Epithelial cell of esophagus (primary cell): ENCODE measurements at regions not wholly inside any gene's neighbourhood (a gene's known extent, or its start where the extent isn't known, plus 50 kb on each side); places are given as distances from the start of the nearest gene placed in this dataset.
"Not testable (repeated sequence)": the region's sequence is repeated elsewhere in the genome, so short reads cannot be mapped to it uniquely, and the experiment has no call there.

Experiments
- DNase-seq: peaks from one replicate; pipeline ENCODE4 v3.0.0; 2010; ENCODE audit warnings: low read depth
- H3K4me3 ChIP-seq: 2 replicates; pipeline ENCODE4 v1.5.1; 2011; ENCODE audit warnings: mild to moderate bottlenecking, low read length, control low read depth
- TF ChIP-seq, protein P1 (sequence below): IDR thresholded peaks from 2 replicates; pipeline ENCODE4 v1.5.1; 2011; ENCODE audit warnings: low read depth, mild to moderate bottlenecking, low read length, control low read depth, inconsistent platforms; ENCODE audit not compliant: insufficient read depth; ENCODE audit errors: missing control alignments

DNA sequence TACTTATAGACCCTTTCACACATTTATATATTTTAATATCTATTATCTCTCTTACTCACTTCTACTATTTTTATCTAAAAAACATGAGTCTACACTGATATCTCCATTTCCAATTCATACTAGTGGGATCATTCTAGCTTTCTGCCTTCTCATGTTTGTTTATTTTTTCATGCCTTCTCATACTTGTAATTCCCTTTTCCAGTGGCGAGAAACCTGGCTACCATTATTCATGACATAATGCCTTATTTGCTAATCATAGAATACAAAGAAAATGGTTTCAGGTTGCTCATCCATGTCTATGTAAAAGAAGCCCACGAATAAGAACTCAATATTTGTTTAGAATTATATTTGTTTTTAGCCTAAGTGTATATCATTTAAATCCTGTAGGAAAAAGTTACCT lies 232.7 kb upstream of the ACTBL2 start:
- no peak overlapping the region for H3K4me3 ChIP-seq
- TF ChIP-seq, protein P1, sequence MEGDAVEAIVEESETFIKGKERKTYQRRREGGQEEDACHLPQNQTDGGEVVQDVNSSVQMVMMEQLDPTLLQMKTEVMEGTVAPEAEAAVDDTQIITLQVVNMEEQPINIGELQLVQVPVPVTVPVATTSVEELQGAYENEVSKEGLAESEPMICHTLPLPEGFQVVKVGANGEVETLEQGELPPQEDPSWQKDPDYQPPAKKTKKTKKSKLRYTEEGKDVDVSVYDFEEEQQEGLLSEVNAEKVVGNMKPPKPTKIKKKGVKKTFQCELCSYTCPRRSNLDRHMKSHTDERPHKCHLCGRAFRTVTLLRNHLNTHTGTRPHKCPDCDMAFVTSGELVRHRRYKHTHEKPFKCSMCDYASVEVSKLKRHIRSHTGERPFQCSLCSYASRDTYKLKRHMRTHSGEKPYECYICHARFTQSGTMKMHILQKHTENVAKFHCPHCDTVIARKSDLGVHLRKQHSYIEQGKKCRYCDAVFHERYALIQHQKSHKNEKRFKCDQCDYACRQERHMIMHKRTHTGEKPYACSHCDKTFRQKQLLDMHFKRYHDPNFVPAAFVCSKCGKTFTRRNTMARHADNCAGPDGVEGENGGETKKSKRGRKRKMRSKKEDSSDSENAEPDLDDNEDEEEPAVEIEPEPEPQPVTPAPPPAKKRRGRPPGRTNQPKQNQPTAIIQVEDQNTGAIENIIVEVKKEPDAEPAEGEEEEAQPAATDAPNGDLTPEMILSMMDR, result no peak
- no peak for DNase-seq

DNA sequence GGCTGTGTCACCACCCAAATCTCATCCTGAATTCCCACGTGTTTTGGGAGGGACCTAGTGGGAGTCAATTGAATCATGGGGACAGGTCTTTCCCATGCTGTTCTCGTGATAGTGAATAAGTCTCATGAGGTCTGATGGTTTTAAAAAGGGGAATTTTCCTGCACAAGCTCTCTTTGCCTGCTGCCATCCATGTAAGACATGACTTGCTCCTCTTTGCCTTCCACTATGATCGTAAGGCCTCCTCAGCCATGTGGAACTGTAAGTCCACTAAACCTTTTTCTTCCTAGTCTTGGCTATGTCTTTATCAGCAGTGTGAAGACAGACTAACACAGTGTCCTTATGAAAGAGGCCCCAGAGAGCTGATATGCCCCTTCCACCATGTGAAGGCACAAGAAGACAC lies 230.9 kb upstream of the ACTBL2 start:
- H3K4me3 ChIP-seq, DNase-seq: not testable (repeated sequence)

DNA sequence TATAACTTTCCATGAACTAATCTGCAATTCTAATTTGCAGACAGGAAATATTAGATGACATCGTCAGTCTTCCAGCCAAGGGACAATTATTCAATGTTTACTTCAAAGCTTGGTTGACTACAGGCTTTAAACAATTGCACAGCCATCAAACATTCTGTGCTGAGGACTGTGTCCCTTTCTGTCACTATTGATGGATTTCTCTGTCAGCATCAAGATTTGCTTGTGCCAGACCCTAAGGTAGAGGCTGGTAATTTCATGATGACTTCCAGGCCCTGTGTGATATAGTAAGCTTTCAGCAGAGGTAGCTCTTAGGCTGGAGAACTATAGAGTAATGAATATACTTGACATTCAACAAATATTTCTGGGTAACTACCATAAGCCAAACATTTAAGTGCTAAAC lies 229.3 kb upstream of the ACTBL2 start:
- no peak for DNase-seq
- TF ChIP-seq, protein P1, result no peak
- no peak overlapping the region for H3K4me3 ChIP-seq

DNA sequence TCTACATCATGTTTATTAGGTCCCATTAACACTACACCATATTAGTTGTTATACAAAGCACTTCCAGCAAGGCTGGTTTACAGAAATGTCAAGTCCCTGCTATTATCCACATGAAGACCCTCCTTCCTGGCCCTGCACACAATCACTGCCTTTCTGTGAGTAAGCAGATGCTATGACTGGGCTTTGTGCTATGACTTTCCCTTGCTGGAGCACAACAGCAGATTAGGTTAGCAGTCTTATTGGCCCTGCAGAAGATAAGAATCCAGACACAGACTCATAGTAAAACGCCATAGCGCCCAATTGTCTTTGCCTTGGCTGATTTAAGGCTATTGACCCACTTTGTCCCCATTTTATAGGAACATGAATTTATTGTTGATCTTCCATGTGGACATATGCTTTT lies 228.9 kb upstream of the ACTBL2 start:
- TF ChIP-seq, protein P1, result no peak
- no peak for DNase-seq
- no peak overlapping the region for H3K4me3 ChIP-seq

DNA sequence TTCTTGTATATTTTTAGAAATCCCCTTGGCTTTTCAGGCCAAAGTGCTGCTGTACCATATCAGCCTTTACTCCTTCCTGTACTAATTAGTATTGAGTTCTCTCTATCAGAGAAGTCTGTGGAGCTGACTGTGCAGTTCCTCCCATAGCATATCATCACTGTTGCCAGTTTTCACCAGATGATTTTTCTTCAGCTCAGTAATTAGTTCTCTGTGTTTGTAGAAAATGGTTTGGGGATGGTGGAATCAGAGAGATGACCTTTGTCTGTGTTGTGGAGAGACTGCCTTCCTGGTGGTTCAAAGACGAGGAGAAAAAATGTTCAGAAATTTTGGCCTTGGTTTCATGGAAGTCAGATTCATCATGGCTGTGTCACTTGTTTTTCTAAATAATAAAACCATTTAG lies 227.5 kb upstream of the ACTBL2 start:
- TF ChIP-seq, protein P1, result no peak
- no peak overlapping the region for H3K4me3 ChIP-seq
- DNase-seq, result no peak

DNA sequence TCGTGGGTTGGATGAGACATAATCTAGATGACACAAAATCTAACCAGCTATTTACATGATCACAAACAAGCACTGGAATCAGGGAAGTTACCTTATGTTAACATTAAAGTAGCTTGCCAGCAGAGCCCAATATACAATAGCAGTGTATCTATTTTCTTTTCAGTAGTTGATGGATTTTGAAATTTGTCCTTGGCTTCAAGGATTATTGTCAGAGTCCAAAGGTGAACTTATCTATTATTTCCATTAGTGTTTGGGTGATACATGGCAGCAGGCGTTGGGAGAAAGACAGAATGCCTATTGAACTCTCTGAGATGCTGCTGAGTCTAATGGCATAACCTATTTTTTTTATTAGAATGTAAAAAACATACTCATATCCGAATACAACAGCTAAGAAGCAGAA lies 223.2 kb upstream of the ACTBL2 start:
- TF ChIP-seq, protein P1, result no peak
- DNase-seq, result no peak
- no peak overlapping the region for H3K4me3 ChIP-seq

DNA sequence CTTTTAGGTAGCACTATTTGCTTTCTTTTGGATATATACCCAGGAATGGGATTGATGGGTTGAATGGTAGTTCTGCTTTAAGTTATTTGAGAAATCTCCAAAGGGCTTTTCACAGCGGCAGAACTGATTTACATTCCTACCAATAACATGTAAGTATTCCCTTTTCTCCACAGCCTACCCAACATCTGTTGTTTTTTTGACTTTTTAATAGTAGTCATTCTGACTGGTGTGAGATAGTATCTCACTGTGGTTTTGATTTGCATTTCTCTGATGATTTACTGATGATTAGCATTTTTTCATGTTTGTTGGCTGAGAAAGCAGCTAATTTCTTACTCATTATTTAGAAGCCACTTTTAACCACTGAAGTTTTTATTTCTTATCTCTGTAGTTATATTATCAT lies 221.1 kb upstream of the ACTBL2 start:
- H3K4me3 ChIP-seq, result no peak overlapping the region
- DNase-seq, result no peak
- TF ChIP-seq, protein P1, result no peak

DNA sequence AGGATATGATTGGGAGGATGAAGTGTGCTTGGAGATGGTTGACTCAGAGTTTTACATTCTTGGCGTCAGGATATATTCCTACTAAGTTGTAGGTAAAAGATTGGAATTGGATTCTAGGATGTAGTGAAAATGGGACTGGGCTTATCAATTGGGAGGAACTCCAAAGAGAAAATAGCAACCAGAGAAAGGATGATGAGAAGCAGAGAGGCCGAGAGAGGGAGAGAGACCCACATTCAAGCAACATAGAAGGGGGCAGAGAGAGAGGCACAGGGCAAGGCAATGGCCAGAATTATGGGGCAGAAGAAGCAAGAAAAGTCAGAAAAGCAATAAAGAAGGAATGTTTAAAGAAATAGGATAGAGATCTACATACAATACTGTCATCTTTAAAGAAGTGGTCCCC lies 217.9 kb upstream of the ACTBL2 start:
- DNase-seq, result no peak
- H3K4me3 ChIP-seq, result no peak overlapping the region
- TF ChIP-seq, protein P1, result no peak
